Nucleus accumbens (tissue), 56 donors: ENCODE measurements at regions not wholly inside any gene's neighbourhood (a gene's known extent, or its start where the extent isn't known, plus 50 kb on each side); places are given as distances from the start of the nearest gene placed in this dataset.
"Not testable (repeated sequence)": the region's sequence is repeated elsewhere in the genome, so short reads cannot be mapped to it uniquely, and the experiment has no call there.

Experiments used
- DNase-seq, 56 donors: peaks; one replicate each; lab custom pipeline; 2025; lab: John Stamatoyannopoulos, UW

GRCh38 chrX:122119361-122119760 is 1064.7 kb upstream of the GRIA3 start:
- DNase-seq: no peak

GRCh38 chrX:122122274-122122673 is 1061.8 kb upstream of the GRIA3 start:
- no peak for DNase-seq

- no peak for DNase-seq
These were observed 1050.6 kb upstream of the GRIA3 start for GRCh38 chrX:122133478-122133877.

GRCh38 chrX:122134291-122134690 is 1049.8 kb upstream of the GRIA3 start:
- DNase-seq: no peak

GRCh38 chrX:122135070-122135469 is 1049.0 kb upstream of the GRIA3 start:
- DNase-seq: no peak

- DNase-seq: not testable (repeated sequence)
These were observed 1043.9 kb upstream of the GRIA3 start for GRCh38 chrX:122140219-122140618.

GRCh38 chrX:122154019-122154418 is 1030.1 kb upstream of the GRIA3 start:
- DNase-seq: no peak

- no peak for DNase-seq
These were observed 1015.8 kb upstream of the GRIA3 start for GRCh38 chrX:122168241-122168640.

- no peak for DNase-seq
These were observed 999.3 kb upstream of the GRIA3 start for GRCh38 chrX:122184791-122185190.

GRCh38 chrX:122187069-122187713 is 996.9 kb upstream of the GRIA3 start:
- DNase-seq: no peak

- DNase-seq: no peak
These were observed 995.3 kb upstream of the GRIA3 start for GRCh38 chrX:122188751-122189150.

GRCh38 chrX:122196343-122196742 is 987.7 kb upstream of the GRIA3 start:
- no peak for DNase-seq

GRCh38 chrX:122203399-122203798 is 980.7 kb upstream of the GRIA3 start:
- DNase-seq: no peak

- DNase-seq: no peak
These were observed 965.4 kb upstream of the GRIA3 start for GRCh38 chrX:122218666-122219065.

- DNase-seq: no peak
These were observed 964.9 kb upstream of the GRIA3 start for GRCh38 chrX:122219226-122219625.

- DNase-seq: no peak
These were observed 964.3 kb upstream of the GRIA3 start for GRCh38 chrX:122219735-122220134.

- DNase-seq: no peak
These were observed 963.3 kb upstream of the GRIA3 start for GRCh38 chrX:122220644-122221373.

GRCh38 chrX:122221810-122222209 is 962.3 kb upstream of the GRIA3 start:
- DNase-seq: not testable (repeated sequence)

- DNase-seq: not testable (repeated sequence)
These were observed 959.9 kb upstream of the GRIA3 start for GRCh38 chrX:122224137-122224536.

GRCh38 chrX:122238801-122239200 is 945.3 kb upstream of the GRIA3 start:
- DNase-seq: no peak

GRCh38 chrX:122241959-122242358 is 942.1 kb upstream of the GRIA3 start:
- no peak for DNase-seq

- DNase-seq: no peak
These were observed 940.0 kb upstream of the GRIA3 start for GRCh38 chrX:122244080-122244479.
